SK-MEL-5 (cell line): ENCODE measurements at regions not wholly inside any gene's neighbourhood (a gene's known extent, or its start where the extent isn't known, plus 50 kb on each side); places are given as distances from the start of the nearest gene placed in this dataset.

ENCODE experiments used
- DNase-seq: peaks from one replicate; pipeline ENCODE4 v3.0.0-alpha.2; 2016; ENCODE audit warnings: low read depth, low spot score
- in situ Hi-C: cut with HindIII; loops from 2 replicates; pipeline ENCODE4 v1.10.0; 2016; ENCODE audit warnings: low sequenced_read_pairs, high pct_unique_total_duplicates, low pct_unique_long_range_greater_than_20kb

- no peak for DNase-seq
- in situ Hi-C loops: no loop called here
These were observed 120.9 kb upstream of the IFNGR1 start for GRCh38 chr6:137339929-137340559.

DNA sequence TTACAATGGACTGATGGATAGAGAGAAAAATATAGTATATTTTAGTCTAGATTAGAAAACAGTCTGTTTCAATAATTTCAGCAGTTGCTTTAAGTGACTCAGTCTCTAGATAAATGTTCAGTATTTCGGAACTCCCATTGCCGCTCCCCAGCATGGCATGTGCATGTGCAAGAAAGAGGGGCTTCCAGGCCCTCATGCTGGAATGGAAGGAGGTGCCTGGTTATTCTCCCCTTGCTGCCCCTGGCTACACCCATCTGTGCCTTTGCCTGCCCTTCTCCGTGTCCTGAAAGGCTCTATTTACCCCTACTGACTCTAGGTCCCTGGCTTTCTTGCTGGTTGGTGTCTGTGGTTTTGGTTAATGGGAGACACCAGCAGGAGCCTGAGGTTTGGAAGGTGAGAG lies 115.7 kb upstream of the IFNGR1 start:
- in situ Hi-C loops: no loop called here
- no peak for DNase-seq

DNA sequence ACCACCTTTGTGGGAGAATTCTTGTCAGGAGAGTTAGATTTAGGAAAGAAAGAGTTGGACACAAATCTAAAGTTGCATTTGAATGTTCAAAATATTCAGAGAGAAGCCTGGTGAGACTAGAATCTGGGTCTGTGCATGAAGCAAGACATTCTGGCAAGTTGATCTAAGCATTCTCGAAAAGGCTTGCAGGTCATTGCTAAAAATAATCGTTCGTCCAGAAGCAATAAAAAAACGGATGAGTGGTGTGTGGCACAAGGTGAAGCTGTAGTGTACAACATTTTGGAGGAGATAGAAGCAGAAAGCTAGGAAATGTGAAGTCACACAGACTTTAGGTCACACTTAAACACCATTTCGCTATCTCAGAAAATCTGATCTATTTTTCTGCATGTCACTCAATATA lies 114.9 kb upstream of the IFNGR1 start:
- in situ Hi-C loops: no loop called here
- DNase-seq: no peak

DNA sequence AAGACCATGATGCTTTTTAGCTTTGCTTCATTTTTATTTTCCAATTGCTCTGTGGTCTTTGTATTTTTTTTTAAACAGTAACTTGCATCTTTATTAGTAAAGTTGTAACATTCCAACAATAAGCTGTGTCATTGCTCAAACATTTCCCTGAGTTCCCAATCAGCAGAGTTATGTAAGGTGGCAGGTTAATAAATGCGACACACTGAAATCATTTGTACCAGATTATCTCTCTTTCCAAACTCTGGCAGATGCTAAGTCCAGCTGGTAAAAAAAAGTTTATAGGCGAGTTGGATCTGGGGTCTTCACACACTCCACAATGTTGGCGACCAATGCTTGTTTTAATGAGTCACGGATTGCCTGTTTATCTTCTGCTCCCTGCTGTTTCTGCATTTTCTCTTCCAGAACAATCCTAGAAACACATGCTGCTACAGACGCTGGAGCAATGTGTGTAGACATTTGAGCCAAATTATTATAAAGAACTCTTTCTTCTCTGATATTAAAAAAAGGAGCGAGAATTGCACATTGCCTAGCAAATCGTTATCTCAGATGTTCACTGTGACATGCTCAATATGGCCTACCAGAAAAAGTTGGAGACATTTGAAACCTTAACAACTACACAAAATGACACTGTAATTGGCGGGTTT lies 113.6 kb upstream of the IFNGR1 start:
- in situ Hi-C loops: no loop called here

DNA sequence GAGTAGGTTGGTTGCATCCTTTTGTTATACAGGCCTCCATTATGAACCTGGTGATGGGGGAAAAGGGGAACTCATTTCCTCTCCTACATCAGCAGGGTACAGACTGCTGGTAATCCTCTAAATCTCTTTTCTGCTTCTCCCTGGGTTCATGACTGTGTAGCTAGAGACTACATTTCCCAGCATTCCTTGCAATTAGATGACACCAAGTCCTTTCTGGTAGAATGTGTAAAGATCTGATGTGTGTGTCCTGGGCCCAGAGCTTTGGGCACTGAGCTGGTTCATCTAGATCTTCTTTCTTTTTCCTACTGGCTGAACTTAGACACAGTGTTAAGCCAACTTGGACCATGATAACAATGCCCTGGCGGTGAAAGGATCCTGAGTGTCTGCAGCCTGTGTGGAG lies 104.7 kb upstream of the IFNGR1 start:
- DNase-seq: peak; percentile 48
- in situ Hi-C loops: no loop called here

More for the DNA sequence above, 113.6 kb upstream of the IFNGR1 start:
- no peak for DNase-seq

DNA sequence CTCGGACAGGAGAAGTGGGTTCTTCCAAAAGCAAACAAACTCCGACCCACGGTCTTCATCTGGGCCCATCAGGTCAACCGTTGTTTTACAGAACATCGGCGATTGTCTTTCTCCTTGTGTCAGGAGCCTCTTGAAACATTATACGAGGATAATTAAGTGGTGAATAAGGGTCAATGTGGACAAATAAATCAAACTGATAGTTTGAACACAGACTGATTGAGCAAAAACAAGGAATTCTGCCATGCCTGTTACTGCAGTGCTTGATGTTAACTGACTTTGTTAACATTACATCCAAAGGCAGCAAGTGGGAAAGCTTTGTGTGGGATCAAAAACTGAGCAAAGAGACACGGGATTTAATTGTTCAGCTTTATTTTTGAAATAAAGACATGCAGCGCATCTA lies 101.1 kb upstream of the IFNGR1 start:
- no peak for DNase-seq
- in situ Hi-C loops: no loop called here

DNA sequence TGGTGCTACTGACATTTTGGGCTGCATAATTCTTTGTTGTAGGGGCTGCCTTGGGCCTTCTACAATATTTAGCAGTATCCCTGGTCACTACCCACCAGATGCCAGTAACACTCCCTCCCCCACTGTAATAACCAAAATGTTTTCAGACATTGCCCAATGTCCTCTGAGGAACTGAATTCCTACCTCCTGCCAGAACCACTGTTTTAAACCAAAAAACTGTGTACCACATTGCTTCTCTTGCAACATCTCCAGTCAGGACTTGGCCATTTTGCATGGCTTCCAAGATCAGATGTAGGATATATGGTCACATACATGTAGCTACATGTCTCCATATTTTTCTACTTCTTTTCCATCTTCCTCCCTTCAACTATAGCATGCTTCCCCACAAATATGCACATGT lies 97.4 kb upstream of the IFNGR1 start:
- DNase-seq: no peak
- in situ Hi-C loops: no loop called here

GRCh38 chr6:137315081-137315480 lies 95.9 kb upstream of the IFNGR1 start:
- in situ Hi-C loops: no loop called here

DNA sequence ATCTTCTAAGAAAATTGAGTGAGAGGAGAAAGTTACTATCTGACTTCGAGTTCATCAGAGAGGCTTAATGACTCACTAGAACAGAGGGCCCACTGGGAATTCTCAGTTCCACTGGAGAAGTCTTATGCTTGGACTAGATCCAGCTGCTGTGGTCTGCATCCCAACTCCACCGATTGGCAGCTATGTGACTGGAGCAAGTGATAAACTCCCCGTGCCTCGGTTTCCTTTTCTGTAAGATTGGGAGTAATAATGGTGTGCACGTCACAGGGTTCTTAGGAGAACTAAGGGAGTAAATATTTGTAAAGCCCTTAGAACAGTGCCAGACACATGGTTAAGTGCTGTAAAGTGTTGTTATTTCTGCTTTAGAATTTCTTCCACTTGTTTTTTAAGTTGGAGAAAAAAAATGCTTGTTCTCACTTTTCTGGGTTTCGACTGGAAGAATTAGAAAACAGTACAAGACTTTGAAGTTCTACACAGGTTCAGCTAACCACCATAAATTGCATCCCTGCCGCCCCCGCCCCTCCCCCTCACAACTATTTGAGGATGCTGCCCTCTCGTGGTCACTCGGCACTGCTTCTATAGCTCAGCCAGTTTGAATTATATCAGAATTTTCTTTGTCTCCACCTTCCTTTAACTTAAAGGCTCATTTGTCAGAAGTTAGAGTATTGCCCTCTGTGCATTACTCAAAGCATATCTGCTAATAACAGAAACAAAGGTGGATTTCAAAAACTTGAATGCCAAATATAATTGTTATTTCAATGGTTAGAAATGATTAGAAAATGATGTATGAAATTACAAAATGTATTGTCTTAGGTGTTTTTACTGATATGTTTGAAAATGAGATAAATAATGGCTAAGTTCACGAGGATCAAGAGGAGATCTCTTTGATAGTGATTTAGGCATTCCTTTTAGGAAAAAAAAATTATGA lies 95.0 kb upstream of the IFNGR1 start:
- in situ Hi-C loops: no loop called here
- DNase-seq: peak; percentile 71

More at GRCh38 chr6:137315081-137315480, 95.9 kb upstream of the IFNGR1 start:
- no peak for DNase-seq

- in situ Hi-C loops: no loop called here
- no peak for DNase-seq
These were observed 94.0 kb upstream of the IFNGR1 start for GRCh38 chr6:137313211-137313610.

GRCh38 chr6:137311940-137312339 lies 92.8 kb upstream of the IFNGR1 start:
- in situ Hi-C loops: no loop called here
- DNase-seq: peak; percentile 33

DNA sequence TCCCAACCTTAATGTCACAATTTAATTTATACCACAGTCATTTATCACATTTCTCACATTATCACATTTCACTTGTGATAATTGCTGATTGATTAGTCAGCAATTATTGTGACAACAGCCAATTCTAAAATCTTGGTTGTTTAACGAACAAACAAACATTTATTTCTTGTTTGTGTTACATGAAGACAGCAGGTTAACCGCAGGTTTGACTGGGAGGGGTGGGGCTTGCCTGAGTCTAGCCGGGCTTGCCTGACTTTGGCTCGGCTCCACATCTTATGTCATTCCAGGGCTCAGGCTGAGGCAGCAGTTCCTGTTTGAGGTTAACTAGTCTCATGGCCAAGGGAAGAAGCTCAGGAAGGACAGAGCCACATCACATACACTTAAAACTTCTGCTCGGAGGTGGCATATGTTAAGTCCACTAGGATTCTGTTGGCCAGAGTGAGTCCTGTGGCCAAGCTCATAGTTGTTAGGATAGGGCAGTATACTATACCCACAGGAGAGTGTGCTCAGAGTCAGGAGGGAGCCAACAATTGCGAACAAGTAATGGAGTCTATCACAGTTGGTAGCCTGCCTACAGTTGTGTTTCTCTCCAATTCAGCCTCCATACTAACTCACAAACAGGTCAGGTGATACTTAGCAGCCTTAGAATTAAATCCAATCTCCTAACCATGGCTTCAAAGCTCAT lies 90.0 kb upstream of the IFNGR1 start:
- in situ Hi-C loops: no loop called here
- peak; percentile 30 for DNase-seq

DNA sequence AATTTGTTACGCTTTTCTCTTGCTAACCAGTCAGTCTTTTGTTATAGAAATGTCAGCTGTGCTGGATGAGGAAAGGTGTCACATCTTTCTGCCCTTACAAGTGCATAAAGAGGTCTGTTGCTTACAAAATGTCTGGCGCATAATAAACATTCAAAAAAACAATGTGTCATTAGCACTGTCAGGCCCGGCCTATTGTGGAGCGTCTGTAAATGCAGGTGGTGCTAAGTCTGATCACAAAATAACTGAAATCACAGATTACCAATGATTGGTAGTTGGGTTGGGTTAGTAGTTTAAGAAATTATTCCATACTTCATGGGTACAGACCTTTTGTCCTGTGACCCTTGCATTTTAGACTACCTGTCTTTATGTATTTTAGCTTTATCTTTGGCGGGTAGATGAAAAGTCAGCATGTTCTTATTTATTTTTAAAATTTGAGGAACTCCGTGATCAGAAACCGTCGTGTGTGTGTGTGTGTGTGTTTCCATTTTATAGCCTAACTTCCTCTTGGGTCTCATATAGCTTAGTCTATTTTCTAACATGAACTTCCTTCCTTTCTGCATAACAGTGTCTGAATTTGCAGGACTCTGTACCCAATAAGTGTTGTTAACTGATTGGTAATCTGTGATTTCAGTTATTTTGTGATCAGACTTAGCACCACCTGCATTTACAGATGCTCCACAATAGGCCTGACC lies 88.1 kb upstream of the IFNGR1 start:
- in situ Hi-C loops: no loop called here
- no peak for DNase-seq

GRCh38 chr6:137305691-137306090 lies 86.5 kb upstream of the IFNGR1 start:
- in situ Hi-C loops: no loop called here

GRCh38 chr6:137304020-137304780 lies 85.0 kb upstream of the IFNGR1 start:
- in situ Hi-C loops: no loop called here
- no peak for DNase-seq

More at GRCh38 chr6:137305691-137306090, 86.5 kb upstream of the IFNGR1 start:
- no peak for DNase-seq

- DNase-seq: no peak
- in situ Hi-C loops: no loop called here
These were observed 84.3 kb upstream of the IFNGR1 start for GRCh38 chr6:137303441-137303840.

DNA sequence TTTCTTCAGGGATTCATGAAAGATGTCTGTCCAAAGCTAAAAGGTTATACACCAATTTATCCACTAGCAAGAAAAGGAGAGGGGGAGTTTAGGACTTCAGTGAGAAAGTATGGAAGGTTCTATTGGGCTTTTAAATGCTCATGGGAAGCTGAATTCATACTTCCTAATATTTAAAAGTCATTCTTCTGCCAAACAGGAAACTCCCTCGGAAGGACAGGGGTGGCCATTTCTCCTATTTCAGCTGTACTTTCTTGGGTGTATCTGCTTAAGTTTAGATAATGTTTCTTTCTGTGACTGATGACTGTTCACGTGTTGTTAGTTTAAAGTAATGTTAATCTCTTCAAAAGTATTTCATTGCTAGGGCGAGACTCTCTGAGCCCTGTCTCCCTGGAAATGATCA lies 80.5 kb upstream of the IFNGR1 start:
- no peak for DNase-seq
- in situ Hi-C loops: no loop called here
